Naive B cell (primary cell): ENCODE measurements at regions not wholly inside any gene's neighbourhood (a gene's known extent, or its start where the extent isn't known, plus 50 kb on each side); places are given as distances from the start of the nearest gene placed in this dataset.

ENCODE experiments used
- ATAC-seq, 2 donors: fragments of 150-1000 bp; cut with Tn5 transposase; 2 replicates each; pipeline ENCODE4 v1.10.0; 2021; ENCODE audit warnings: low read depth in 2 of 2, mild to moderate bottlenecking in 2 of 2, moderate library complexity in 2 of 2
- DNase-seq: peaks from one replicate; pipeline ENCODE4 v3.0.0; 2022
- H3K27ac Mint-ChIP-seq, 6 donors: one replicate each; pipeline ENCODE4 v1.8.0; 2020 to 2022; ENCODE audit warnings: mild to moderate bottlenecking in 6 of 6, mixed read lengths in 6 of 6, moderate library complexity in 5 of 6, inconsistent platforms in 2 of 6
- H3K27me3 Mint-ChIP-seq, 3 donors: one replicate each; pipeline ENCODE4 v1.8.0; 2021 to 2022; ENCODE audit warnings: mixed read lengths in 3 of 3, mild to moderate bottlenecking in 1 of 3
- H3K36me3 Mint-ChIP-seq, 2 donors: one replicate each; pipeline ENCODE4 v1.8.0; 2020 to 2022; ENCODE audit warnings: mixed read lengths in 2 of 2, inconsistent platforms in 1 of 2, mild to moderate bottlenecking in 1 of 2
- H3K4me1 Mint-ChIP-seq, 3 donors: one replicate each; pipeline ENCODE4 v1.8.0; 2020 to 2022; ENCODE audit warnings: mixed read lengths in 3 of 3, inconsistent platforms in 1 of 3, mild to moderate bottlenecking in 1 of 3, moderate library complexity in 1 of 3
- H3K4me3 Mint-ChIP-seq, 8 donors: one replicate each; pipeline ENCODE4 v1.8.0; 2020 to 2022; ENCODE audit warnings: mild to moderate bottlenecking in 8 of 8, mixed read lengths in 8 of 8, moderate library complexity in 8 of 8, inconsistent platforms in 2 of 8
- H3K9me3 Mint-ChIP-seq, 7 donors: one replicate each; pipeline ENCODE4 v1.8.0; 2020 to 2022; ENCODE audit warnings: mixed read lengths in 7 of 7, mild to moderate bottlenecking in 5 of 7, inconsistent platforms in 2 of 7, moderate library complexity in 1 of 7

DNA sequence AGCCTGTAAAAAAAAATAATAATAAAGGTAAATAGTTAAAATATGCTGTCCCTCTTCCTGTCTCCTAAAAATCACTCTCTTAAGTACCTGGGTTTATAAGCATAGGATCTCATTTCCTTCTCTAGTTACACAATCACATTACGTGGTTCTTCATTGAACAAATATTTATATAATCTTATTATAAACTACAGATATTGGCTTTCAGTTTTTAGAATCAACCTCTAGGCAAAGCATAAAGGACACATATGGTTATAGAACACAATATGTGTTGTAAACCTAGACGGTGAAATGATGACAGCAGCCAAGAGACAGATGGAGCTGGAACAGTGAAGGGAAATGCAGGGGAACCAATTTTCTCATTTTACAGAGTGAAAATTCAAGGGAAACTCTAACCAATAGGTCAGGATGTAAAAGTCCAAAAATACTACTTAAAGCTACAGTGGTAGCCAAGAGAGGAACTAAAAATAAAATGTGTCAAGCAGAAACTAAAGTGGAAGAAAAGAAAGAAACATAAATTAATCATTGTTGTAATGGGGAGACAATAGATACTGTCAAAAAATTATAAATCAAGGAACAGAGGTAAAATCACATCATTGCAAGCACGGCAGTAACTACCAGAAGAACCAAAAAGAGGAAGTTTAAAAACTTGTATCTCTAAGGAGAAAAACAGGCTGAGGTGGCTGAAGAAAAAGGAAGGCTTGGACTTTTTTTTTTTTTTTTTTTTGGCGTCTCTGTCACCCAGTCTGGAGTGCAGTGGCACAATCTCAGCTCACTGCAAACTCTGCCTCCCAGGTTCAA lies 82.8 kb upstream of the CDYL start:
- peak in 1 of 2 donors; percentile 25 for ATAC-seq
- Mint-ChIP-seq H3K27me3 (peaks cover 4 to 21% (median 12%) of the 10 kb centered on the region in 3 donors), H3K27ac (peak overlapping the region in 2 of 6 donors; percentile 0 to 72), H3K4me1 (peaks cover 4 to 6% (median 6%) of the 10 kb centered on the region in 3 donors), H3K36me3 (peaks cover 0 to 7% of the 10 kb centered on the region in 2 donors), H3K4me3 (no peak overlapping the region), H3K9me3 (peaks cover 2 to 26% (median 9%) of the 10 kb centered on the region in 7 donors)
- no peak for DNase-seq

DNA sequence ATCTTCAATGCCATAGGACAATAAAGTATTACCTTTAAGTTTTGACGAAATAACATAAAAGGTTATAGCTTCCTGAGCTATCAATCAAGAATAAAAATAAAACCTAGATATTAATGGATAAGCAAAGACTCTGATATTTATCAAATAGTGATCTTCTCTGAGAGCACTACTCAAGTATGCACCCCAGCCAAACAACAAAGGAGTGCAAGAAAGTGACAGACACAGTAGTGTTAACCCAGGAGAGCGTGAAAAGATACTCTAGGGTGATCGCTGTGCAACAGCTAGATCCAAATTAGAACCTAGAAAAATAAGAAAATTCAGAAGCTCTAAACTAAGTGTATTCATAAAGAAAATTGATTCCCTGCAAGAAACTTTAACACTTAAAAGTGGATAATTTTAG lies 83.5 kb upstream of the CDYL start:
- Mint-ChIP-seq H3K27me3 (peaks cover 4 to 28% (median 12%) of the 10 kb centered on the region in 3 donors), H3K36me3 (peaks cover 0 to 7% of the 10 kb centered on the region in 2 donors), H3K4me3 (no peak overlapping the region), H3K4me1 (peaks cover 4 to 6% (median 6%) of the 10 kb centered on the region in 3 donors), H3K27ac (no peak overlapping the region), H3K9me3 (peaks cover 2 to 26% (median 9%) of the 10 kb centered on the region in 7 donors)
- ATAC-seq (no peak), DNase-seq (no peak)

DNA sequence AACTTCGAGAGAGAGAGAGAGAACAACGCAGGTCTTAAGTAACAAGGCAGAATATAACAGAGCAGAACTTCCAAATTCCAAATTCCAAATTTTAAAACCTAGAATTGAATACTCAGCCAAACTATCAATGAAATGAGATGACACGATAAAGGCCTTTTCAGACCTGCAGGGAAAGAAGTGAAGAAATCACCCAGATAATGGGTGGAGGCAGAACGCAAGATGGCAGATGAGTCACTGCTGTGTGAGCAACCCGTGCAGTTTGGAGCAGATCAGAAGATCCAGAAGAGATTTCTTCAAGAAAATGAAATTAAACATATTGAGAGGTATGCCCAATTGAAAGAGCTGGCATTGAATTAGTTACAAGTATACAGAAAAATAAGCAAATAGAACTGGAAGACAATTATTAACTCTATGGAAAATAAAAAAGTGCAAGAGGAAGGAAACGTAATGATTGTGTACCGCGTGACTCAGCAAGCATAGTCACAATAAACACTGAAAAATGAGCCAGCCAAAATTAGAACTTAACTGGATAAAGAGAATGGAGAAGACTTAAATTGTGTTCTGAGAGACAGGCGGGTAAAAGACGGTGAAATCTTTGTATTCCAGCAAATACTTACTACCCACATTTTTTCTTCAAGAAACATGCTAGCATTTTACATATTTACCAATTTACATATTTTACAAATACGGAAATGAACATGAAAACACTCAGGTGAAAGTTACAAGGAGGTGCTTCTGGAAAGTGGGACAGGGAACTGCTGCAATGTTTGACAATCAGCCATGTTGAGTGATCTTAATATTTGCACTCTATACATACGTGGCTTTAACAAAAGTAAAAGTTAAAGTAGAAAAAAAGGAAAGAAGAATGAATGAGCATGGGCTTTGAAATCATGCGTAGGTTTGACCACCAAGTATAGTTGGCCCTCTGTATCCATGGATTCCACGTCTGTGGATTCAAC lies 87.9 kb upstream of the CDYL start:
- Mint-ChIP-seq H3K27me3 (peaks cover 0 to 42% (median 24%) of the 10 kb centered on the region in 3 donors), H3K27ac (peak overlapping the region in 1 of 6 donors; percentile 2), H3K36me3 (peaks cover 0 to 7% of the 10 kb centered on the region in 2 donors), H3K4me3 (no peak overlapping the region), H3K4me1 (peaks cover under 1 to 2% (median 1%) of the 10 kb centered on the region in 3 donors), H3K9me3 (peaks cover 2 to 24% (median 9%) of the 10 kb centered on the region in 7 donors)
- DNase-seq = no peak
- ATAC-seq = no peak

DNA sequence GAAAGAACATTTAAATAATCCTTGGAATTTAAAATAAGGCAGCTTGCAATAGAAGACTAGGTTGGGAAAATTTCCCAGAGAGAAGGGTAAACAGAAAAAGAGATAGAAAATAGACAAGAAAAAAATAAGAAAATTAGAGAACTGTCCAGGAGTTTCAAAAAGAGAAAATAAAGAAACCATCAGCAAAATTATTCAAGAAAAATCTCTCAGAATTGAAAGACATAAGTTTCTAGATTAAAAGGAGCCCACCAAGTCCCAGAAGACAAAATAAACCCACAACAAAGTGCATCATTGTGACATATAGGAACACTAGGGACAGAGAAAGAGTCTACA lies 88.6 kb upstream of the CDYL start:
- peaks cover 0 to 48% (median 31%) of the 10 kb centered on the region in 3 donors for H3K27me3 Mint-ChIP-seq
- H3K4me3 Mint-ChIP-seq = no peak overlapping the region
- peaks cover 0 to 7% of the 10 kb centered on the region in 2 donors for H3K36me3 Mint-ChIP-seq
- H3K4me1 Mint-ChIP-seq = no peaks in the 10 kb centered on the region
- H3K27ac Mint-ChIP-seq = no peak overlapping the region
- ATAC-seq = no peak
- DNase-seq = no peak
- H3K9me3 Mint-ChIP-seq = peaks cover 2 to 22% (median 6%) of the 10 kb centered on the region in 7 donors

DNA sequence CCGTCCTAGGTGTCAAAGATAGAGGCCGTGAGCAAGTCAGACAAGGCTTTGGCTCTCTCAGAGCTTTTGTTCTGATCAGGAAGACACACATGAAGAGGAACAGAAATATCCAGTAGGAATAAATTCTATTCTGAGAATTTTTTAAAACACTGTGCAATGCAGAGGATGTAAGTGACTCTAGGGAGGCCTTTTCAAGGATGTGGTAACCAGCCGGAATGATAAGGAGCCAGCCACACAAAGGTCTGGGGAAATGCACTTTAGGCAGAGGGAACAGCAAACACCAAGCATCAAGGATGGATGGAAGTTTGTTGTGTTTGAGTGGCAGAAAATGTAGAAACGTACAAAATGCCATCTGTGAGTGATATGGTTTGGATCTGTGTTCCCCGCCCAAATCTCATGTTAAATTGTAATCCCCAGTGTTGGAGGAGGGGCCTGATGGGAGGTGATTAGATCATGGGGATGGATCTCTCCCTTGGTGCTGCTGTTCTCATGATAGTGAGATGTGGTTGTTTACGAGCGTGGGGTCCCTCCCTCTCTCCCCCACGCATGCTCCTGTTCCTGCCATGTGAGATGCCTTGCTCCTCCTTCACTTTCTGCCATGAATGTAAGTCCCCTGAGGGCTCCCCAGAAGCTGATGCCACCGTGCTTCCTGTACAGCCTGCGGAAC lies 93.6 kb upstream of the CDYL start:
- no peak for ATAC-seq
- no peak for DNase-seq
- no peaks in the 10 kb centered on the region for H3K4me1 Mint-ChIP-seq
- no peak overlapping the region for H3K27ac Mint-ChIP-seq
- H3K4me3 Mint-ChIP-seq = no peak overlapping the region
- H3K36me3 Mint-ChIP-seq = no peaks in the 10 kb centered on the region
- peaks cover 0 to 25% (median 23%) of the 10 kb centered on the region in 3 donors for H3K27me3 Mint-ChIP-seq
- no peaks in the 10 kb centered on the region for H3K9me3 Mint-ChIP-seq

DNA sequence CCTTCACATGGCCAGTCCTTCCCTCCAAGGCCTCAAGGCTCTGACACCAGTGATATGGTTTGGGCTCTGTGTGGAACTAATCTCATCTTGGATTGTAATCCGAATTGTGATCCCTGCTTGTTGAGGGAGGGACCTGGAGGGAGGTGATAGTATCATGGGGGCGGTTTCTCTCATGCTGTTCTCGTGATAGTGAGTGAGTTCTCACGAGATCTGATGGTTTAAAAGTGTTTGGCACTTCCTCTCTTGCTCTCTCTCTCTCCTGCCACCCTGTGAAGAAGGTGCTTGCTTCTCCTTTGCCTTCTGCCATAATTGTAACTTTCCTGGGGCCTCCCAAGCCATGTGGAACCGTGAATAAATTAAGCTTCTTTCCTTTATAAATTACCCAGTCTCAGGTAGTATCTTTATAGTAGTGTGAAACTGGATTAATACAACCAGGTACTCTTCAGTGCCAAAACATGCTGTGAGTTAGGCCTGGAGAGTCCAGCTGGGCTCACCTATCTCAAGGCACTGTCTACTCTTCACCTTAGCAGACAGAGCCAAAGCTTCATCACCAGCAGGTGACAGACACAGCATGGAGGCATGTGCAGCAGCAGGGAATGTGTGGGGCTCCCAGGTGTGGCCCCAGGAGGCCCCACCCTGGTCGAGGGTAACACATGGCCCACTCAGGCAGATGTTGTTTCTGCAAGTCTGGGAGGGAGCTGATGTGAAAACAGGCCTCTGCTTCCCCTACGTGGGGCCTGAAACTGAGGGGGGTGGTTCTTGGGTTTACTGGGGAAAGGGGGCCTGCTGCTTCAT lies 97.5 kb upstream of the CDYL start:
- DNase-seq = no peak
- Mint-ChIP-seq H3K36me3 (no peaks in the 10 kb centered on the region), H3K9me3 (no peaks in the 10 kb centered on the region), H3K4me1 (no peaks in the 10 kb centered on the region), H3K27ac (peak overlapping the region in 1 of 6 donors; percentile 33), H3K4me3 (no peak overlapping the region), H3K27me3 (peaks cover 0 to 24% (median 23%) of the 10 kb centered on the region in 3 donors)
- no peak for ATAC-seq

DNA sequence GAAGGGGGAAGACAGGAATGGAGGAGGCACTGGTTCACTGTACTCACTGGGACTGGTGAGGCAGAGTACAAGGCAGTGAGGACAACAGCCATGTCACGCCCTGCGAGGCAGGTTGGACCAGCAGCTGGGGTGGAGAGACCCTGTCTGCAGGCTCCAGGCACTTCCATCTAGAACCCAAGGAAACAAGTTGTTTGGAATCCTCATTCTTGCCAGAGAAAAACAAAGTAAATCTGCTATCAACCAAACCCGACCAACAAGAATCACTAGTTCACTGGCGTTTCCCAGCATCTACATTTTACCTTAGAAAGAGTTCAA lies 98.5 kb upstream of the CDYL start:
- DNase-seq (no peak), ATAC-seq (no peak)
- Mint-ChIP-seq H3K4me3 (no peak overlapping the region), H3K36me3 (no peaks in the 10 kb centered on the region), H3K4me1 (no peaks in the 10 kb centered on the region), H3K27ac (peak overlapping the region in 1 of 6 donors; percentile 59), H3K27me3 (peaks cover 0 to 21% (median 19%) of the 10 kb centered on the region in 3 donors), H3K9me3 (no peaks in the 10 kb centered on the region)

DNA sequence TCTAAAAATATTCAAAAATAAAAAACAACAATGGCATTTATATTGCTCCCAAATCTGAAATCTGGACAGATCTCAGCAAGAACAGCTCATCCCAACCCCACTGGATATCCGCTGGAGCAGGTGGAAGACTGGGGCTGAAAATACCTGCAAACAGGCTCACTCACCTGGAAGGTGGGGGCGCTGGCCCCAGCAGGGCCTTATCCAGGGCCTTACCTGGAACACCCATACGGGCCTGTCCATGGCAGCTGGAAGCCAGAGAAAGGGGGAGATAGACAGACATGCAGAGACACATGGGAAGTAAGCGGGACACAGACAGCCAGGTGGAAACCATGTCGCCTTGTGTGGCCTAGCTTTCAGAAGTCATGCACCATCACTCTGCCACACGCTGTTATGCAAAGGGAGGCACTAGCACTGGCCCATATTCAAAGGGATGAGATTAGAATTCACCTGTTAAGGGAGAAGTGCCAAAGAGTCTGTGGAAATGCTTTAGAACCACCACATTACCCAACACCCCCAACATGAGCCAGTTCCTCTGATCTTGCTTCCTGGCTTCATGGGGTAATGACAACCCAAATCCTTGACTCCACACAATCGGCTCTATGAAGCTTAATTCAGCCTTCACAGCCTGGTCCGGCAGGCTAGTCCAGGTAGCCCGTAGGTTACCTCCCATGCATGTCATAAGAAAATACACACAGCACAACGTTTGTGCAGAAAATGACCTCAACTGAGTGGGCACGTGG lies 99.0 kb upstream of the CDYL start:
- ATAC-seq = no peak
- no peak overlapping the region for H3K4me3 Mint-ChIP-seq
- peak overlapping the region in 1 of 6 donors; percentile 59 for H3K27ac Mint-ChIP-seq
- no peak for DNase-seq
- H3K9me3 Mint-ChIP-seq = no peaks in the 10 kb centered on the region
- H3K4me1 Mint-ChIP-seq = no peaks in the 10 kb centered on the region
- no peaks in the 10 kb centered on the region for H3K36me3 Mint-ChIP-seq
- peaks cover 0 to 23% (median 18%) of the 10 kb centered on the region in 3 donors for H3K27me3 Mint-ChIP-seq

DNA sequence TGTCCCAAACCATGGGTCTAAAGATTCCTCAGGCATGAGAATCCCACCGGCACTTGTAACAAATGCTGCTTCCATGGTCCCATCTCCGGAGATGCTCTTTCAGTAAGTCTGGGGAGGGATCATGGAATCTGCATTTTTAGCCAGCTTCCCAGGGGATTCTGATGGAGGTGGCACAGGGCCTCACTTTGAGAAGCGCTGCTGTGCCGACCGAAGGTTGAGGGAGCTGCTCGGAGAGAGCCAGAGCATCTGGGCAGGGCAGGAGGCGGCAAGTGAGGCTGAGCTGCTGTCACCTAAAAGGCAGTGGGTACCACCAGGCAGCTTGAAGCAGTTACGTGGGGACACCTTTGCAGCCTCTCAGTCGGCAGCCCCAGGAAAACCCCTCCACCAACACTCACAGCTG lies 100.2 kb upstream of the CDYL start:
- H3K9me3 Mint-ChIP-seq = no peaks in the 10 kb centered on the region
- ATAC-seq (no peak), DNase-seq (no peak)
- no peak overlapping the region for H3K27ac Mint-ChIP-seq
- no peak overlapping the region for H3K4me3 Mint-ChIP-seq
- H3K27me3 Mint-ChIP-seq = peaks cover 0 to 28% (median 18%) of the 10 kb centered on the region in 3 donors
- H3K4me1 Mint-ChIP-seq = no peaks in the 10 kb centered on the region
- H3K36me3 Mint-ChIP-seq = no peaks in the 10 kb centered on the region

DNA sequence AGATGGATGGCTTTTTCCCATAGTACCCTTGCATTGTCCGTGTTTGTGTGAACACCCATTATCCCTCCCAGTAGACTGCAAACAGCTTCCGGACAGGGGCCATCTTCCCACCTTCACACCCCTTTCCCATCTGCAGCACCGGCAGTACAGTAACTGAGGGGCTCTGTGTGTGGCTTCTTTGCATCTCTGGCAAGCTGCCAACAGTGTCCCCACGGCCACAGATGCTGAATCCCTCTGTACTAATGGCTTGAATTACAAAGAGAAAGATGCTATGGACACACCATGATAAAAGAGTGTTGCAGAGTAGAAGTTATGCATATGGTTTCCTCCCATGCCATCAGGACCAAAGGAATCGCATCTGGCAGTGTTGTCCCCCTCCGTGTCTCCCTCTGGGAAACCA lies 101.1 kb upstream of the CDYL start:
- no peaks in the 10 kb centered on the region for H3K4me1 Mint-ChIP-seq
- no peak overlapping the region for H3K4me3 Mint-ChIP-seq
- no peaks in the 10 kb centered on the region for H3K36me3 Mint-ChIP-seq
- no peak for ATAC-seq
- H3K27me3 Mint-ChIP-seq = peaks cover 0 to 28% (median 22%) of the 10 kb centered on the region in 3 donors
- no peaks in the 10 kb centered on the region for H3K9me3 Mint-ChIP-seq
- peak overlapping the region in 1 of 6 donors; percentile 31 for H3K27ac Mint-ChIP-seq
- DNase-seq = no peak

DNA sequence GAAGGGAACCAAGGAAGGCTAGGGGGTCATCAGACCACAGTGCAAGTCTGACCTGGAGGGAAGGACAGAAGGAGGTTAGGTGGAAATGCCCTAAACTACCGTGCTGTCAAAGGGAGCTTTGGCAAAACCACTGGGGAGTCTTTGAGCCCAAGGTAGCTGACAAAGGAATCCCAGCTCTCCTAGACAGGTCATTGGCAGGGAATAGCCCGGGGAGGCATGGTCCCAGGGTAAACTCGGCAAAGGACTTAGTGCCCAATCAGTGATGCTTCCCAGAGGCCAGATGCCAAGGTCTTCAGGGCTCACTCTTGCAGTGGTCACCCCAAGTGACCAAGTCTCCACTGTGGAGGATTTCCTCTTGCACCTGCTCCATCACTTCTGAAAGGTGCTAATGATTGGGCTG lies 102.3 kb upstream of the CDYL start:
- no peaks in the 10 kb centered on the region for H3K9me3 Mint-ChIP-seq
- H3K36me3 Mint-ChIP-seq = no peaks in the 10 kb centered on the region
- peaks cover 0 to 28% (median 22%) of the 10 kb centered on the region in 3 donors for H3K27me3 Mint-ChIP-seq
- no peak overlapping the region for H3K4me3 Mint-ChIP-seq
- H3K4me1 Mint-ChIP-seq = no peaks in the 10 kb centered on the region
- DNase-seq (no peak), ATAC-seq (no peak)
- peak overlapping the region in 1 of 6 donors; percentile 50 for H3K27ac Mint-ChIP-seq

DNA sequence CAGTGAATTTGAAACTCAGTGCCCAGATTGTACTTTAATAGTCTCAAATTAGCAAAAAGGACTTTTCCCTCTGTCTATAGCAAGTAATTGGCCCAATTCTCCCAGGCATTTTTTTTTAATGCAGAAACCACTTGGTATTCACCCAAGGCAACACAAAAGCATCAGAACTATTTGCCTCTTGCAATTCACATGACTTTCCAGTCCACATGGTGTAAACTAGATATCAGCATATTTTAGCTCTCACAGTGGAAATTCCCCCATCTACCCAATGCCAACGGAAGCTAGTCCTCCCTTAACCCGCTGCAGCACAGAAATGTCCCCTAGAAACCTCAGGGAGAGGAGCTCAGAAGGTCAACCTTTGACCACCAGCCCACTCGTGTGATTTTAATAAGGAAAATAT lies 103.4 kb upstream of the CDYL start:
- Mint-ChIP-seq H3K27me3 (peaks cover 0 to 28% (median 22%) of the 10 kb centered on the region in 3 donors), H3K9me3 (no peaks in the 10 kb centered on the region), H3K27ac (peak overlapping the region in 1 of 6 donors; percentile 5), H3K4me1 (no peaks in the 10 kb centered on the region), H3K36me3 (no peaks in the 10 kb centered on the region), H3K4me3 (no peak overlapping the region)
- no peak for DNase-seq
- no peak for ATAC-seq
